ENCODE measurements at regions not wholly inside any gene's neighbourhood (a gene's known extent, or its start where the extent isn't known, plus 50 kb on each side); places are given as distances from the start of the nearest gene placed in this dataset.

DNA sequence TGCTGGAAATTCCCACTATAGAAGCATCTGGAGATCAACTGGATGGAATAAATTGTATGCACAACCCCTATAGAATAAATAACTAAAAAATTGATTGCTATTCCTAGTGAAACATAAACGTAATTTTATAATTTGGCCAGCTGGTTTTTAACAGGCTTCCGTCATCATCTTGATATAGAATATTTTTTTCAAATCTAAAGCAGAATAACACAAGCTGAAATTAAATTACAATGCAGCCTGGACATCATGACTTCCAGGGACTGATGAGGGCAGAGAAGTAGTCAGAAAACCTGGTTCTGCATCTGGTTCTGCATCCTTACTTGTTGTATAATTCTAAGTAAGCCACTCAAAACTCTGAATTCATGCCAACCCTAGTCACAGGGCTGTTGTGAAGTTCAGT is 146.1 kb downstream of the MEX3B start:
- TF ChIP-seq, protein P1, sequence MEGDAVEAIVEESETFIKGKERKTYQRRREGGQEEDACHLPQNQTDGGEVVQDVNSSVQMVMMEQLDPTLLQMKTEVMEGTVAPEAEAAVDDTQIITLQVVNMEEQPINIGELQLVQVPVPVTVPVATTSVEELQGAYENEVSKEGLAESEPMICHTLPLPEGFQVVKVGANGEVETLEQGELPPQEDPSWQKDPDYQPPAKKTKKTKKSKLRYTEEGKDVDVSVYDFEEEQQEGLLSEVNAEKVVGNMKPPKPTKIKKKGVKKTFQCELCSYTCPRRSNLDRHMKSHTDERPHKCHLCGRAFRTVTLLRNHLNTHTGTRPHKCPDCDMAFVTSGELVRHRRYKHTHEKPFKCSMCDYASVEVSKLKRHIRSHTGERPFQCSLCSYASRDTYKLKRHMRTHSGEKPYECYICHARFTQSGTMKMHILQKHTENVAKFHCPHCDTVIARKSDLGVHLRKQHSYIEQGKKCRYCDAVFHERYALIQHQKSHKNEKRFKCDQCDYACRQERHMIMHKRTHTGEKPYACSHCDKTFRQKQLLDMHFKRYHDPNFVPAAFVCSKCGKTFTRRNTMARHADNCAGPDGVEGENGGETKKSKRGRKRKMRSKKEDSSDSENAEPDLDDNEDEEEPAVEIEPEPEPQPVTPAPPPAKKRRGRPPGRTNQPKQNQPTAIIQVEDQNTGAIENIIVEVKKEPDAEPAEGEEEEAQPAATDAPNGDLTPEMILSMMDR (IDR thresholded peaks at IDR 0.05; ENCODE audit: extremely low read depth in 1 of 2, insufficient read depth in 1 of 2, low read depth in 1 of 2, low read length in 2 of 2) = no peak
- TF ChIP-seq MYC (IDR thresholded peaks at IDR 0.05; ENCODE audit: low read depth, low read length) (no peak), EZH2 (IDR thresholded peaks at IDR 0.05; ENCODE audit: borderline replicate concordance, low read depth, low read length, severe bottlenecking) (no peak), POLR2A (IDR thresholded peaks at IDR 0.05; ENCODE audit: low read depth, low read length) (no peak), POLR2AphosphoS5 (IDR thresholded peaks at IDR 0.05; ENCODE audit: insufficient read depth, low read depth, low read length) (no peak)
